ENCODE measurements at regions not wholly inside any gene's neighbourhood (a gene's known extent, or its start where the extent isn't known, plus 50 kb on each side); places are given as distances from the start of the nearest gene placed in this dataset.

- Histone ChIP-seq H3K79me2 (ENCODE audit: control insufficient read depth in 1 of 2, insufficient read depth in 2 of 2, low read length in 2 of 2) (no peaks in the 10 kb centered on the region), H3K27me3 (replicated peaks in 1 of 4; ENCODE audit: control insufficient read depth in 3 of 4, extremely low read depth in 1 of 4, insufficient read depth in 3 of 4, low read length in 3 of 4) (no peaks in the 10 kb centered on the region), H2BK20ac (ENCODE audit: low read length) (no peak overlapping the region), H3K23me2 (ENCODE audit: low read depth, low read length) (no peaks in the 10 kb centered on the region), H3K14ac (ENCODE audit: insufficient read length) (no peak overlapping the region), H2BK5ac (ENCODE audit: low read depth, low read length) (no peak overlapping the region; the same call in 1 of the 2 replicates), H2BK12ac (ENCODE audit: low read depth, low read length) (no peak overlapping the region), H3K4me2 (ENCODE audit: insufficient read depth in 1 of 2, low read depth in 2 of 2, low read length in 2 of 2) (peak overlapping the region; percentile 11 to 40; a peak in 2 of 4 replicates), H2AFZ (ENCODE audit: low read length) (no peak overlapping the region), H2BK15ac (ENCODE audit: low read length) (no peak overlapping the region), H3K4me3 (ENCODE audit: extremely low read depth in 1 of 4, insufficient read depth in 2 of 4, low read depth in 3 of 4, low read length in 4 of 4) (peak overlapping the region in 1 of 4 experiments; percentile 21; a peak in 1 of 8 replicates), H3K36me3 (ENCODE audit: control insufficient read depth in 2 of 4, insufficient read depth in 4 of 4, low read length in 3 of 4) (no peaks in the 10 kb centered on the region), H4K8ac (ENCODE audit: extremely low read depth, insufficient read depth, low read length) (no peak overlapping the region), H3K18ac (ENCODE audit: extremely low read depth, low read length) (no peak overlapping the region; the same call in 1 of the 2 replicates), H3K4ac (replicated peaks; ENCODE audit: insufficient read length, low read depth, low read length) (no peak overlapping the region), H3K79me1 (ENCODE audit: low read depth, low read length) (no peaks in the 10 kb centered on the region), H3K9me3 (ENCODE audit: insufficient read depth in 2 of 2, low read depth in 1 of 2, low read length in 1 of 2) (no peaks in the 10 kb centered on the region), H3K56ac (replicated peaks; ENCODE audit: insufficient read length, low read depth, low read length) (no peak overlapping the region), H2BK120ac (replicated peaks; ENCODE audit: low read depth, low read length) (no peak overlapping the region), H4K20me1 (replicated peaks in 1 of 2; ENCODE audit: control insufficient read depth in 1 of 2, insufficient read depth in 2 of 2, low read length in 2 of 2) (no peaks in the 10 kb centered on the region), H3K4me1 (replicated peaks in 1 of 4; ENCODE audit: control insufficient read depth in 3 of 4, insufficient read depth in 4 of 4, low read length in 3 of 4) (peaks cover 0 to 7% (median 0%) of the 10 kb centered on the region in 4 experiments; a peak in 1 of 7 replicates), H3K9ac (replicated peaks in 1 of 4; ENCODE audit: extremely low read depth in 1 of 4, low read depth in 3 of 4, low read length in 3 of 4) (no peak overlapping the region), H3K27ac (ENCODE audit: low read depth, low read length) (no peak overlapping the region), H4K5ac (ENCODE audit: insufficient read length, low read depth, low read length) (no peak overlapping the region), H2AK5ac (ENCODE audit: low read depth, low read length) (no peak overlapping the region), H3K23ac (ENCODE audit: insufficient read length) (no peak overlapping the region), H4K91ac (replicated peaks; ENCODE audit: insufficient read length, low read length) (no peak overlapping the region)
- WGBS, 2 experiments (ENCODE audit: extremely low coverage in 1 of 2, insufficient coverage in 1 of 2, insufficient read length in 1 of 2, insufficient replicate concordance in 2 of 2, low coverage in 1 of 2, low lambda C conversion rate in 2 of 2, missing lambda C conversion rate in 1 of 2): 13% methylated on average over 1 of the region's 1 CpG; no CpG with 5 or more reads in 1 of the 2 experiments
- ChIA-PET CTCF (ENCODE audit: partially characterized antibody) (no interaction called here), POLR2A (ENCODE audit: partially characterized antibody) (no interaction called here)
- DNase-seq (ENCODE audit: low read depth in 1 of 2, low spot score in 2 of 2) (no peak), FAIRE-seq (peak; percentile 80)
- no peak for TF ChIP-seq SP4 (IDR thresholded peaks at IDR 0.05; ENCODE audit: low read length)
- TF ChIP-seq BCL11A (IDR thresholded peaks at IDR 0.05; ENCODE audit: low read depth in 2 of 2, low read length in 2 of 2): no peak
- TF ChIP-seq ATF2 (IDR thresholded peaks at IDR 0.05; ENCODE audit: low read length): no peak
- TF ChIP-seq CTBP2 (IDR thresholded peaks at IDR 0.05; ENCODE audit: borderline replicate concordance, insufficient read depth, insufficient read length, low read length): no peak
- no peak for TF ChIP-seq POLR2A (IDR thresholded peaks at IDR 0.05; ENCODE audit: control extremely low read depth in 1 of 2, low read depth in 2 of 2, low read length in 2 of 2)
- TF ChIP-seq SIX5 (IDR thresholded peaks at IDR 0.05; ENCODE audit: low read depth, low read length): no peak
- no peak for TF ChIP-seq ATF3 (IDR thresholded peaks at IDR 0.05; ENCODE audit: insufficient read depth, low read depth, low read length)
- TF ChIP-seq SAP30 (IDR thresholded peaks at IDR 0.05; ENCODE audit: insufficient read depth, insufficient replicate concordance, low read length): no peak
- TF ChIP-seq ZNF274 (IDR thresholded peaks at IDR 0.05; ENCODE audit: borderline replicate concordance, extremely low read depth, low read length): no peak
- no peak for TF ChIP-seq SRF (IDR thresholded peaks at IDR 0.05; ENCODE audit: low read depth, low read length)
- TF ChIP-seq POU5F1 (IDR thresholded peaks at IDR 0.05; ENCODE audit: low read depth, low read length): no peak
- no peak for TF ChIP-seq CEBPB (IDR thresholded peaks at IDR 0.05; ENCODE audit: low read depth, low read length)
- no peak for TF ChIP-seq CHD2 (IDR thresholded peaks at IDR 0.05; ENCODE audit: low read length)
- TF ChIP-seq POLR2AphosphoS5 (IDR thresholded peaks at IDR 0.05; ENCODE audit: low read depth, low read length): no peak
Observed at GRCh38 chrX:127138218-127138617, 318.7 kb downstream of the PRR32 start.

Measured in H1 (cell line).